Panc1 (cell line): ENCODE measurements at regions not wholly inside any gene's neighbourhood (a gene's known extent, or its start where the extent isn't known, plus 50 kb on each side); places are given as distances from the start of the nearest gene placed in this dataset.

Experiments used
- ATAC-seq: fragments of 200-7000 bp; cut with Tn5 transposase; 2 replicates; pipeline ENCODE4 v1.9.1; 2020; ENCODE audit warnings: mild to moderate bottlenecking, moderate library complexity
- BruUV-seq: library from RNA; stranded (reverse); fragments of 400-500 nt; replicated peaks from 2 replicates; lab custom pipeline; 2021; lab: Mats Ljungman, UMichigan
- CTCF ChIA-PET: fragments of 300-600 bp; sonication (Branson Sonifier 250); formaldehyde crosslinking; loops from one replicate; lab custom pipeline; 2022; ENCODE audit warnings: antibody characterized with exemption; lab: Charles Lee
- POLR2A ChIA-PET: fragments of 300-600 bp; sonication (Branson Sonifier 250); formaldehyde crosslinking; loops from one replicate; lab custom pipeline; 2022; ENCODE audit warnings: antibody characterized with exemption; lab: Charles Lee
- DNase-seq: peaks from one replicate; pipeline ENCODE4 v3.0.0-alpha.2; 2010; ENCODE audit warnings: low read depth, low spot score
- H3K27ac ChIP-seq: 2 replicates; pipeline ENCODE4 v1.5.1; 2011; ENCODE audit warnings: mild to moderate bottlenecking, low read length, inconsistent platforms
- H3K27me3 ChIP-seq: fragments of 200-500 bp; sonication (Bioruptor generic); 2 replicates; pipeline ENCODE4 v1.6.0; 2014; ENCODE audit warnings: low read length, inconsistent platforms; ENCODE audit not compliant: control insufficient read depth, insufficient read depth
- H3K36me3 ChIP-seq: fragments of 200-500 bp; sonication (Bioruptor generic); 2 replicates; pipeline ENCODE4 v1.5.1; 2014; ENCODE audit warnings: inconsistent platforms, mild to moderate bottlenecking, low read length, moderate library complexity; ENCODE audit not compliant: control insufficient read depth, insufficient read depth
- H3K4me1 ChIP-seq: 2 replicates; pipeline ENCODE4 v1.5.1; 2011; ENCODE audit warnings: inconsistent platforms, mild to moderate bottlenecking, low read length, moderate library complexity; ENCODE audit not compliant: control insufficient read depth, insufficient read depth
- H3K4me3 ChIP-seq, 2 experiments: 2 replicates each; pipeline ENCODE4 v1.5.1; 2011 to 2012; ENCODE audit warnings: low read depth in 2 of 2, low read length in 2 of 2, mild to moderate bottlenecking in 2 of 2, inconsistent platforms in 1 of 2, moderate library complexity in 1 of 2
- H3K9me3 ChIP-seq: fragments of 200-500 bp; sonication (Bioruptor generic); 2 replicates; pipeline ENCODE4 v1.5.1; 2014; ENCODE audit warnings: low read depth, mild to moderate bottlenecking, inconsistent platforms, low read length, moderate library complexity; ENCODE audit not compliant: control insufficient read depth, insufficient read depth
- CTCF ChIP-seq: fragments of 450-650 bp; IDR thresholded peaks from 2 replicates; pipeline ENCODE4 v1.5.1; 2017; ENCODE audit warnings: mild to moderate bottlenecking
- POLR2AphosphoS5 ChIP-seq: IDR thresholded peaks from 2 replicates; pipeline ENCODE4 v1.6.1; 2012; ENCODE audit warnings: mild to moderate bottlenecking, low read depth, low read length, moderate library complexity
- REST ChIP-seq, 2 experiments: IDR thresholded peaks; 2 replicates each; pipeline ENCODE4 v1.6.1; 2011 to 2012; ENCODE audit warnings: low read depth in 2 of 2, control low read depth in 1 of 2, low read length in 1 of 2, mild to moderate bottlenecking in 1 of 2, moderate library complexity in 1 of 2; ENCODE audit not compliant: insufficient read depth in 1 of 2
- SIN3A ChIP-seq: IDR thresholded peaks from 2 replicates; pipeline ENCODE4 v1.6.1; 2012; ENCODE audit warnings: low read depth, mild to moderate bottlenecking, low read length, moderate library complexity, borderline replicate concordance; ENCODE audit not compliant: insufficient read depth
- TCF7L2 ChIP-seq: IDR thresholded peaks from 2 replicates; pipeline ENCODE4 v1.6.1; 2011; ENCODE audit warnings: mild to moderate bottlenecking, low read depth, low read length, inconsistent platforms
- in situ Hi-C: cut with HindIII; loops from 2 replicates; pipeline ENCODE4 v1.10.0; 2016; ENCODE audit warnings: low sequenced_read_pairs, low pct_unique_long_range_greater_than_20kb
- intact Hi-C: fragments of 100-400 bp; cut with micrococcal nuclease; formaldehyde crosslinking; loops from one replicate; pipeline ENCODE4 v1.10.0; 2022; ENCODE audit not compliant: unreplicated experiment

- TF ChIP-seq TCF7L2 (no peak), SIN3A (no peak)
- ChIA-PET CTCF (no interaction called here), POLR2A (no interaction called here)
- H3K9me3 ChIP-seq: no peaks in the 10 kb centered on the region
- no peak for ATAC-seq
- no TSS peak for BruUV-seq
- H3K4me1 ChIP-seq: no peaks in the 10 kb centered on the region
- no peak overlapping the region for H3K4me3 ChIP-seq
- no peak for DNase-seq
- no peak overlapping the region for H3K27ac ChIP-seq
- intact Hi-C loops (no loop called here), in situ Hi-C loops (no loop called here)
- H3K36me3 ChIP-seq: no peaks in the 10 kb centered on the region
- H3K27me3 ChIP-seq: no peaks in the 10 kb centered on the region
These were observed 320.6 kb downstream of the DTHD1 start for GRCh38 chr4:36601864-36602495.

DNA sequence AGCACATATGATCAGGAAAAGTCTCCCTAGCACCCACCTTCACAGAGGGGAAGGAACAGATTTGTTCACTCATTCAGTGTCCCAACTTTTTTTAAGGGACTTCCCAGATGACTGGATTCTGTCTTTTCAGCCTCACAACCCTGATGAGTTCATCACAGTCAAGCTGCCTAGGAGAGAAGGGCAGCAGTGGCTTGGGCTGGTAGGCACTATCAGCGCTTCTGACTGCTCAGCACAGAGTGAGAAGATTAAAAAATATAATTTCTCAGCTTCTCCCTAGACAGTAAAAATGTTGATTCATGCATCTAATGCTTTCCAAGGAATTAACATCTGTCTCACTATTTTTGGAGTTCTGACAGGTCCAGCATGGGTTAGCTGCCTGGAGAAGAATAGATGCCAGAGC lies 328.2 kb downstream of the DTHD1 start:
- Histone ChIP-seq H3K27me3 (no peaks in the 10 kb centered on the region), H3K27ac (no peak overlapping the region), H3K9me3 (no peaks in the 10 kb centered on the region), H3K4me3 (no peak overlapping the region), H3K36me3 (no peaks in the 10 kb centered on the region), H3K4me1 (no peaks in the 10 kb centered on the region)
- DNase-seq (no peak), ATAC-seq (no peak)
- TF ChIP-seq POLR2AphosphoS5 (no peak), REST (IDR thresholded peaks at IDR 0.05; ENCODE audit: insufficient read depth in 1 of 2, low read depth in 2 of 2, low read length in 1 of 2) (no peak), CTCF (no peak), SIN3A (no peak), TCF7L2 (no peak)
- BruUV-seq: no TSS peak
- POLR2A ChIA-PET: no interaction called here
- CTCF ChIA-PET: no interaction called here
- in situ Hi-C loops (no loop called here), intact Hi-C loops (no loop called here)

DNA sequence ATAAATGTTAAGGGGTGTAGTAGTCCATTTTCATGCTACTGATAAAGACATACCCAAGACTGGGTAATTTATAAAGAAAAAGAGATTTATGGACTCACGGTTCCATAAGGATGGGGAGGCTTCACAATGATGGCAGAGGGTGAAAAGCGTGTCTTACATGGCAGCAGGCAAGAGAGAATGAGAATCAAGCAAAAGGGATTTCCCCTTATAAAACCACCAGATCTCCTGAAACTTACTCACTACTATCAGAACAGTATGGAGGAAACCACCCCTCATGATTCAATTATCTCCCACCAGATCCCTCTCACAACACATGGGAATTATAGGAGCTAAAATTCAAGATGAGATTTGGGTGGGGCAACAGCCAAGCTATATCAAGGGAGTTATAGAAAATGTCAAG lies 329.2 kb downstream of the DTHD1 start:
- TF ChIP-seq SIN3A: no peak
- no peak for TF ChIP-seq POLR2AphosphoS5
- TF ChIP-seq CTCF: no peak
- TF ChIP-seq REST (IDR thresholded peaks at IDR 0.05; ENCODE audit: insufficient read depth in 1 of 2, low read depth in 2 of 2, low read length in 1 of 2): no peak
- no peak for TF ChIP-seq TCF7L2
- Histone ChIP-seq H3K36me3 (no peaks in the 10 kb centered on the region), H3K27me3 (no peaks in the 10 kb centered on the region), H3K4me3 (no peak overlapping the region), H3K9me3 (no peaks in the 10 kb centered on the region), H3K27ac (no peak overlapping the region), H3K4me1 (no peaks in the 10 kb centered on the region)
- BruUV-seq: no TSS peak
- ChIA-PET CTCF (no interaction called here), POLR2A (no interaction called here)
- intact Hi-C loops (no loop called here), in situ Hi-C loops (no loop called here)
- DNase-seq (no peak), ATAC-seq (no peak)
